A172 (cell line): ENCODE measurements at regions not wholly inside any gene's neighbourhood (a gene's known extent, or its start where the extent isn't known, plus 50 kb on each side); places are given as distances from the start of the nearest gene placed in this dataset.

Source experiments
- DNase-seq: peaks from one replicate; pipeline ENCODE4 v3.0.0-alpha.2; 2015; ENCODE audit warnings: low spot score

- DNase-seq: no peak
Observed at GRCh38 chr3:150216866-150217600, 191.1 kb upstream of the TSC22D2 start.

- DNase-seq: peak; percentile 60
Observed at GRCh38 chr3:150216041-150216811, 191.9 kb upstream of the TSC22D2 start.

DNA sequence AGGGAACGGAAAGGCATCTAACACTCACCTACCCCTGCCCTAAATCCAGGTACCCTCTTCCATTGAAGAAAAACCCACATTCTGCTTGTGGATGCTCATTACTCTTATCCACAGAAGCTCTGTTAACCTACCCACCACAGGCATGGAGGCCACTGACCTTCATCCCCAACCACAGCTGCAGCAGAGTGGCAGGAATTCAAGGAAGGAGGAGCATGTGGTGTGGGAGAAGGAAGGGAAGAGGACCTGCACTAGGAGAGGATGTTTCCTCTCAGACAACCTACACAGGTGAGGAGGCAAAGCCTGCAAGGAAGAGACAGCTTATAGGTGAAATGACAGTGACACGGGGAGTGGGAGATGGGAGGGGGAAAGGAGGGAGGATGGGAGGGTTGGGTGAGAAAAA lies 192.5 kb upstream of the TSC22D2 start:
- DNase-seq: peak; percentile 47

- DNase-seq: no peak
Observed at GRCh38 chr3:150213577-150213976, 194.5 kb upstream of the TSC22D2 start.

DNA sequence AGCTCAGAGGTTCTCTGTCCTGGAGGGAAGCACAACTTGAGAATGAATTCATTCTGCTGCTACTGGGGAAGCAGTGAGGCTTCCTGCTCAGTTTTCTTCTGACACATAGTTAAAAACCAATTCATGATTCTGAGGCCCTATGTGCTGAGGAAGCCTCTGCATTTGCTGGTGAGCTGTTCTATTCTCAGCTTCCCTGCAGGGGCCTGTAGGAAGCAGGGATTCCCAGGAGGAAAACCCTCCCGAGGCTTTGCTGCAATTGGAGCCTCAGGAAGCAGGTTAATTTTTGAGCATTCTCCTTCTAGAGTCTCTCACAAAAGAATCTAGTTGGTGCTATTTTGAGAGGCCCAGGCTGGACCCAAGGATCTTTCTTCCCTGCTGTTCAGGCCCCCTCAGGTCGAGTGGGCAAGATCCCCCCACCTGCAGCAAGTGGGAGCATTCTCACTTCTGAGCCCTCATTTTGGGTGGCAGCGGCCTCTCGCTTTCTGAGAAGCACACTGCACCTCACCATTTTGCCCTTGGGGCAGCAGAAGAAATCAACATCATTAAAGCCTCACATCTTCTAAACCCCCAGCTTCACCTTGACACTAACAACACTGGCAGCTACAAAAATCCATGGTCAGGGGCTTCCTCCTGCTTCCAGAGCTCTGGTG lies 197.5 kb upstream of the TSC22D2 start:
- no peak for DNase-seq

GRCh38 chr3:150203273-150203672 lies 204.8 kb upstream of the TSC22D2 start:
- no peak for DNase-seq

DNA sequence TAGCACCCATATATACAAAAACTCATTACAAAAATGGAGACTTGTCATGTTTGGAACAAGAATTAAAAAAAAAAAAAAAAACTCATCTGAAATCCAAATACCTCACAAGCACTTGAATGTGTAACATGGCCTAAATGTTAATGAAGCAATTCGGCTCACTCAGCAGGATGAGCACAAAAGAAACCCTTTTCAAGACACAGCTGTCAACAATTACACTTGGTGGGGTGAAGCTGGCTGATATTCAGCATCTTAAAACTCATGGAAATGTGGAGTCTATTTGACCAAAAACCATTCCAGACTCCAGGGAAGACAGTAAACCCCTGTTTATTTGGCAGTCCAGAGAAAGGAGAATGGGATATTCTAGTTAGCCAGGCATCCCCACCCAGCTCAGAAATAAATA lies 205.4 kb upstream of the TSC22D2 start:
- no peak for DNase-seq

DNA sequence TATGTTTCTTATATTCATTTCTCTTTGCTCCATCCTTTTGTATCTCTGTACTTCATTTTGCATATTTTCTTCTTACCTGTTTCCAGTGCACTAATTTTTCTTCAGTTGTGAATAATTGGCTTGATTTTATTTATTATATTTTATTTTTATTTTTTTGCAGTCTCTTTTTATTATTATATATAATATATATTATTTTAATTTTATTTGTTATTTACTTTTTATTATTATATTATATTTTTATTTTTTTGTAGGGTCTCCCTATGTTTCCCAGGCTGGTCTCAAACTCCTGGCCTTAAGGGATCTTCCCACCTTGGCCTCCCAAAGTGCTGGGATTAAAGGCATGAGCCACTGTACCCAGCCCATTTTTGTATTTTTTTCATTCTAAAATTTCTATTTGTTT lies 213.1 kb upstream of the TSC22D2 start:
- no peak for DNase-seq

GRCh38 chr3:150194513-150194912 lies 213.6 kb upstream of the TSC22D2 start:
- no peak for DNase-seq

- DNase-seq: peak; percentile 42
Observed at GRCh38 chr3:150184426-150185071, 213.9 kb upstream of the PFN2 start.

DNA sequence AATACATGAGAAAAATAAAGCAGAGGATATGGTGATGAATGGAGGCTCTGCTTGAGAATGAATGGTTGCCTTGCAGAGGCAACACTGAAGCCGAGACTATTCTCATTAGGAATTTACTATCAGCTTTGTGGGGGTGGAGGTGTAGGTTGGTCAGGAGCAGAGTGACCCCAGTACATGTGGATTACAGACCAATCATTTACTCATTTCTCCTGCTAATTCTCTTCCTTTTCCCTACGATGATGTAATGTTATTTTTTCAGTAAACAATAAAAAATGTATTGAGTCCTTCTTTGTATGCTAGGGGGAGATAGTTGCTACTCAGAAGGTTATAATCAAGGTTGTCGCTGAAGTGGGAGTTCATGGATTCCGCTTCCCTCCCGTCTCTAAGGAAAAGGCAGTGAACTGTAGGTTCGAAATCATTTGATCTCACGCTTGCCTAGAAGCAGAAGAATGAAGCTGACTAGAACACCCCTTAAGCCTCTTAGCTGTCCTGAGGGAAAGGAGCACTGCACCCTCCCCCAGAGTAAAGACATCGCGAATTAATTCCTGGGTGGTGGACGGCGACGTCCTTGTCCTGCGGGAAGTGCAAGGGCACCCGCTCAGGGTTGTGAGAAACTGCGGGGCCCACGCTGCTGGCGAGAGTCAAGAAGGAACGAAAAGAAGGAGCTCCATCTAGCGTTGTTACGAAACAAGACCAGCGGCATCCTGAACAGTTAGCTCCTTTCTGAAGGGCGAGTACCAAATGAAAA lies 213.2 kb upstream of the PFN2 start:
- peak; percentile 88 for DNase-seq

DNA sequence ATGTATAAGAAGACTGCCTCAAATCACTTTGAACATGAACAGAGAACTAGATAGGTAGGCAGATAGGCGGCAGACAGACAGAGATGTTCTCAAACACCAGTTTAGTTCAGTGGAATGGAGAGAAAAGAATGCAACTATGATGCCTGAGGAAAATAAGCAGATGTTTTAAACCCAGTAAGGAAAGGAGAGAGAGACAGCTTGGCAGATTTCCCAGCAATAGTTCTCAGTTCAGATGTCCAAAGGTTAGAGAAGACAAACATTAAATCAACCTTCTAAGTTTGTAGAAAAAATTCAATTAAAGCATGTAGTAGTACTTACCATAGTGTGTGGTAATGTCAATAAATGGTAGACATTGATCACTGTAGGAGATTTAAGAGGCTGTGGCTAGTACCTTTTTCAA lies 209.6 kb upstream of the PFN2 start:
- peak; percentile 34 for DNase-seq

GRCh38 chr3:150179330-150179729 lies 208.6 kb upstream of the PFN2 start:
- no peak for DNase-seq

DNA sequence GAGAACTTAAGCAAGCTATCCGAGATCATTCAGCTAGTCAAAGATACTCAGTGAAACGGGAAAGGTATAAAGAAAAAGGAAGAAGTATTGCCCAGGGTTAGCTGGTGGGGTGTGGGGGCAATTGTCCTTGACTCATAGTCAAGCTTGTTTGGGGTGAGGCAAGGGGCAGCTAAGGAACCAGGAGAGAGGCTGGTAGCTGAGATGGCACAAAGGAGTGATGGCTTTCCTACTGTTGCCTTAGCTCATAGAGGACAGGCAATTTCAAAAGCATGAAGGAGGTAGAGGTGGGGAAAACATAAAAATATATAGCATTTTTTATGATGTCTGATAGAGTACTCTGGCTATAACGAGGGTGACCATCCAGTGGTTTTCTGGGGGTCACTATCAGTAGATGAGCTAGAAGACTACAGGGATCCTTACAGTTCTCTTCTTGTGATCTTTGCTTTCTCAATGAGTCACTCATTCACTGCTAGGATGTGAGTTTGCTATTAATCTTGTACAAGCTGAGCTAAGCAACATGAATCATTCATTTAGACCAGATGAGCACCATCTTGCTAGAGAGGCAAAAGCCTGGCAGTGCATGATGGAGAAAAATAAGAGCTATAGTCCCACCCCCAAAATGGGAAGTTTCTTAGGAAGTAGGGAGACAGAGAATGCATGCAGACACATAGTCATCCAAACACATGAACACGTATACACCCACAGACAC lies 207.1 kb upstream of the PFN2 start:
- peak; percentile 60 for DNase-seq

DNA sequence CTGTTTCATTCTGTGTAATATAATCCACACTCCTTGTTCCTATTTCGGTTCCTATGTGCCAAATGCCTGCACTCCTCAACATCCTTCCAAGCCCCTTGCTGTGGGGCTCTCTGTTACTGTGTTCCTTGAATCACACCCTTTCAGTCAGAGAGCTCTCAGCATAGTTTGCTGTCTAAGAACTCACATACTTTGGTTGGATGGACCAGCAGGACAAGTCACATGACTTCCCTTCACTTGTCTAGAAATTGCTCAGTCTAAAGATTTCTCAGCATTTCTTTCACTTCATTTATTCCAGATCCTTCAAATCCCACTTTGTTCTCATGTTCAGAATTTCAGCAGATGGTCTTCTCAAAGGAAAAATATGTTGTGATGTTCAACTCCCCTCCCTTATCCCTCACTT lies 203.5 kb upstream of the PFN2 start:
- no peak for DNase-seq

- no peak for DNase-seq
Observed at GRCh38 chr3:150172356-150172755, 201.7 kb upstream of the PFN2 start.

- DNase-seq: no peak
Observed at GRCh38 chr3:150170852-150171520, 200.3 kb upstream of the PFN2 start.

- DNase-seq: no peak
Observed at GRCh38 chr3:150169330-150169940, 198.7 kb upstream of the PFN2 start.

GRCh38 chr3:150168698-150169097 lies 198.0 kb upstream of the PFN2 start:
- peak; percentile 13 for DNase-seq
